GM12878 (cell line): ENCODE measurements at regions not wholly inside any gene's neighbourhood (a gene's known extent, or its start where the extent isn't known, plus 50 kb on each side); places are given as distances from the start of the nearest gene placed in this dataset.

Experiments
- ATAC-seq: fragments of 200-7000 bp; cut with Tn5 transposase; 3 replicates; pipeline ENCODE4 v1.9.1; 2020; ENCODE audit warnings: mild to moderate bottlenecking, moderate library complexity
- BruUV-seq: library from RNA; stranded (reverse); fragments of 400-500 nt; replicated peaks from 2 replicates; lab custom pipeline; 2021; lab: Mats Ljungman, UMichigan
- CTCF ChIA-PET: fragments of 300-600 bp; sonication (Branson Sonifier 250); formaldehyde crosslinking; extraction: SDS; loops from one replicate; lab custom pipeline; 2021; ENCODE audit warnings: inconsistent platforms; lab: Yijun Ruan, JAX
- POLR2A ChIA-PET: fragments of 350-600 bp; formaldehyde crosslinking; extraction: SDS; loops from one replicate; lab custom pipeline; 2021; ENCODE audit warnings: inconsistent platforms; lab: Charles Lee
- RAD21 ChIA-PET: fragments of 300-600 bp; sonication (Branson Sonifier 250); formaldehyde crosslinking; loops from one replicate; lab custom pipeline; 2023; ENCODE audit warnings: antibody characterized with exemption; ENCODE audit not compliant: unreplicated experiment; lab: Charles Lee
- SMC1A ChIA-PET: fragments of 300-600 bp; sonication (Branson Sonifier 250); formaldehyde crosslinking; loops from one replicate; lab custom pipeline; 2023; ENCODE audit not compliant: unreplicated experiment, uncharacterized antibody; lab: Charles Lee
- DNase-seq: peaks from one replicate; pipeline ENCODE4 v3.0.0-alpha.2; 2011; ENCODE audit warnings: low read depth, low spot score
- FAIRE-seq: peaks from 3 replicates; lab custom pipeline; 2011; peaks lifted over from hg19 to GRCh38; lab: Jason Lieb, UNC
- H2AFZ ChIP-seq: 2 replicates; pipeline ENCODE4 v1.6.0; 2011; ENCODE audit warnings: low read depth, low read length, control low read depth; ENCODE audit not compliant: control insufficient read depth
- H3K27ac ChIP-seq: 2 replicates; pipeline ENCODE4 v1.5.1; 2011; ENCODE audit warnings: control low read depth; ENCODE audit not compliant: control insufficient read depth, insufficient read depth
- H3K27me3 ChIP-seq, 2 experiments: replicated peaks in 1 of 2; 2 replicates each; pipeline versions ENCODE4 v1.6.0 to v1.6.1; 2011; ENCODE audit warnings: low read length in 1 of 2; ENCODE audit not compliant: control insufficient read depth in 2 of 2, insufficient read depth in 2 of 2
- H3K36me3 ChIP-seq, 2 experiments: 2 replicates each; pipeline ENCODE4 v1.5.1; 2011; ENCODE audit warnings: low read length in 1 of 2; ENCODE audit not compliant: control insufficient read depth in 2 of 2, insufficient read depth in 2 of 2
- H3K4me1 ChIP-seq: 2 replicates; pipeline ENCODE4 v1.6.1; 2011; ENCODE audit warnings: mild to moderate bottlenecking, low read length, moderate library complexity, mixed read lengths; ENCODE audit not compliant: control insufficient read depth, insufficient read depth
- H3K4me2 ChIP-seq: 2 replicates; pipeline ENCODE4 v1.6.0; 2011; ENCODE audit warnings: control low read depth; ENCODE audit not compliant: control insufficient read depth, insufficient read depth
- H3K4me3 ChIP-seq: fragments of 200-600 bp; sonication (generic); 2 replicates; pipeline ENCODE4 v1.5.1; 2016
- H3K79me2 ChIP-seq: 2 replicates; pipeline ENCODE4 v1.6.0; 2011; ENCODE audit warnings: low read length; ENCODE audit not compliant: control insufficient read depth, insufficient read depth
- H3K9ac ChIP-seq: 2 replicates; pipeline ENCODE4 v1.8.0; 2011; ENCODE audit warnings: low read length, control low read depth, mixed read lengths; ENCODE audit not compliant: control insufficient read depth, insufficient read depth
- H3K9me3 ChIP-seq: replicated peaks from 3 replicates; pipeline ENCODE4 v1.5.1; 2011; ENCODE audit warnings: mild to moderate bottlenecking, low read length; ENCODE audit not compliant: control insufficient read depth, insufficient read depth
- H4K20me1 ChIP-seq: 2 replicates; pipeline ENCODE4 v1.6.0; 2011; ENCODE audit not compliant: control insufficient read depth, insufficient read depth
- BCL3 ChIP-seq: IDR thresholded peaks from 2 replicates; pipeline ENCODE4 v1.6.1; 2011; ENCODE audit warnings: borderline replicate concordance, low read depth, mild to moderate bottlenecking, moderate library complexity, low read length; ENCODE audit not compliant: insufficient read depth, poor library complexity, severe bottlenecking
- DPF2 ChIP-seq: fragments of 450-650 bp; IDR thresholded peaks from 2 replicates; pipeline ENCODE4 v1.6.1; 2017; ENCODE audit warnings: mild to moderate bottlenecking
- FOS ChIP-seq: IDR thresholded peaks from 3 replicates; pipeline ENCODE4 v1.6.1; 2011; ENCODE audit warnings: borderline replicate concordance; ENCODE audit not compliant: insufficient read length; ENCODE audit errors: extremely low read depth
- HDAC2 ChIP-seq: fragments of 200-600 bp; sonication (generic); IDR thresholded peaks from 2 replicates; pipeline ENCODE4 v1.6.1; 2017
- HSF1 ChIP-seq: fragments of 150-350 bp; IDR thresholded peaks from 2 replicates; pipeline ENCODE4 v1.6.1; 2014; ENCODE audit warnings: mild to moderate bottlenecking, low read depth, low read length
- NR2C1 ChIP-seq: fragments of 450-650 bp; IDR thresholded peaks from 2 replicates; pipeline ENCODE4 v1.6.1; 2017; ENCODE audit warnings: antibody characterized with exemption, mild to moderate bottlenecking, moderate library complexity
- SP1 ChIP-seq: IDR thresholded peaks from one replicate; pipeline ENCODE4 v1.6.1; 2011; ENCODE audit warnings: low read depth, low read length
- USF1 ChIP-seq: IDR thresholded peaks from 2 replicates; pipeline ENCODE4 v1.6.1; 2011; ENCODE audit warnings: borderline replicate concordance, low read depth, mild to moderate bottlenecking, moderate library complexity, mixed read lengths, low read length; ENCODE audit not compliant: insufficient read depth; ENCODE audit errors: extremely low read length
- ZBED1 ChIP-seq: IDR thresholded peaks from 2 replicates; pipeline ENCODE4 v1.6.1; 2016; ENCODE audit warnings: borderline replicate concordance
- ZBTB33 ChIP-seq: fragments of 450-650 bp; IDR thresholded peaks from 2 replicates; pipeline ENCODE4 v1.6.1; 2017; ENCODE audit warnings: mild to moderate bottlenecking
- WGBS: methylation state at CpG from one replicate; pipeline ENCODE4 v1.1.6; 2016; ENCODE audit warnings: low lambda C conversion rate; ENCODE audit not compliant: insufficient replicate concordance, insufficient coverage; ENCODE audit errors: missing lambda C conversion rate; 5-methylcytosine and 5-hydroxymethylcytosine counted together
- in situ Hi-C: fragments of 300-500 bp; cut with MboI; formaldehyde crosslinking; loops from 9 replicates; pipeline ENCODE4 v1.14.3; 2018; ENCODE audit warnings: mixed read lengths
- intact Hi-C: fragments of 100-400 bp; cut with micrococcal nuclease; formaldehyde crosslinking; loops from one replicate; pipeline ENCODE4 v1.14.2; 2022; ENCODE audit not compliant: unreplicated experiment

- Histone ChIP-seq H3K27ac (no peak overlapping the region), H4K20me1 (no peaks in the 10 kb centered on the region), H3K4me1 (no peaks in the 10 kb centered on the region), H2AFZ (no peak overlapping the region), H3K27me3 (no peaks in the 10 kb centered on the region), H3K4me2 (no peak overlapping the region), H3K9ac (no peak overlapping the region), H3K36me3 (no peaks in the 10 kb centered on the region), H3K9me3 (no peaks in the 10 kb centered on the region), H3K79me2 (no peaks in the 10 kb centered on the region), H3K4me3 (no peak overlapping the region)
- DNase-seq: no peak
- no peak for FAIRE-seq
- ChIA-PET POLR2A (no interaction called here), RAD21 (interaction anchor here (1.8 kb wide), 1 partner anchor 149 kb away, joined by 6 read pairs; the partner anchor contains the start of gene PHLDA1), CTCF (no interaction called here), SMC1A (interaction anchor here (1.4 to 1.6 kb wide), 2 partner anchors 10 to 13 kb away, joined by 3 to 4 read pairs; no protein-coding TSS in a partner anchor)
- ATAC-seq: no peak
- in situ Hi-C loops: no loop called here
- TF ChIP-seq USF1 (no peak), DPF2 (no peak), HDAC2 (no peak), ZBED1 (no peak), NR2C1 (no peak)
- intact Hi-C loops: no loop called here
- BruUV-seq: no TSS peak
Measured at GRCh38 chr12:75881920-75882319, 149.7 kb downstream of the PHLDA1 start.

GRCh38 chr12:75877763-75878621, 153.6 kb downstream of the PHLDA1 start:
- CTCF ChIA-PET: interaction anchor here (0.8 to 2.5 kb wide), 3 partner anchors 11 to 82 kb away, joined by 3 to 12 read pairs (median 3); no protein-coding TSS in a partner anchor
- BruUV-seq: no TSS peak
- in situ Hi-C loops: no loop called here
- Histone ChIP-seq H3K9me3 (no peaks in the 10 kb centered on the region), H3K27me3 (no peaks in the 10 kb centered on the region), H4K20me1 (no peaks in the 10 kb centered on the region), H3K36me3 (no peaks in the 10 kb centered on the region), H3K27ac (no peak overlapping the region), H3K4me1 (no peaks in the 10 kb centered on the region), H3K79me2 (no peaks in the 10 kb centered on the region), H3K9ac (no peak overlapping the region), H3K4me3 (no peak overlapping the region), H3K4me2 (no peak overlapping the region), H2AFZ (no peak overlapping the region)
- RAD21 ChIA-PET: interaction anchor here (0.8 kb wide), 1 partner anchor 152 kb away, joined by 3 read pairs; no protein-coding TSS in a partner anchor
- POLR2A ChIA-PET: no interaction called here
- WGBS: 43% methylated on average over 13 of the region's 13 CpGs
- ATAC-seq (peak; percentile 23; the same call in 2 of the 3 replicates), DNase-seq (no peak), FAIRE-seq (no peak)
- intact Hi-C loops: no loop called here
- SMC1A ChIA-PET: interaction anchor here (0.6 to 2.3 kb wide), 4 partner anchors 10 to 367 kb away, joined by 3 to 7 read pairs (median 3); partner anchors contain the start of gene KRR1
- TF ChIP-seq SP1 (no peak), FOS (no peak), ZBTB33 (no peak), BCL3 (no peak), HSF1 (no peak)
